ENCODE measurements at regions not wholly inside any gene's neighbourhood (a gene's known extent, or its start where the extent isn't known, plus 50 kb on each side); places are given as distances from the start of the nearest gene placed in this dataset.

- TF ChIP-seq, protein P1, sequence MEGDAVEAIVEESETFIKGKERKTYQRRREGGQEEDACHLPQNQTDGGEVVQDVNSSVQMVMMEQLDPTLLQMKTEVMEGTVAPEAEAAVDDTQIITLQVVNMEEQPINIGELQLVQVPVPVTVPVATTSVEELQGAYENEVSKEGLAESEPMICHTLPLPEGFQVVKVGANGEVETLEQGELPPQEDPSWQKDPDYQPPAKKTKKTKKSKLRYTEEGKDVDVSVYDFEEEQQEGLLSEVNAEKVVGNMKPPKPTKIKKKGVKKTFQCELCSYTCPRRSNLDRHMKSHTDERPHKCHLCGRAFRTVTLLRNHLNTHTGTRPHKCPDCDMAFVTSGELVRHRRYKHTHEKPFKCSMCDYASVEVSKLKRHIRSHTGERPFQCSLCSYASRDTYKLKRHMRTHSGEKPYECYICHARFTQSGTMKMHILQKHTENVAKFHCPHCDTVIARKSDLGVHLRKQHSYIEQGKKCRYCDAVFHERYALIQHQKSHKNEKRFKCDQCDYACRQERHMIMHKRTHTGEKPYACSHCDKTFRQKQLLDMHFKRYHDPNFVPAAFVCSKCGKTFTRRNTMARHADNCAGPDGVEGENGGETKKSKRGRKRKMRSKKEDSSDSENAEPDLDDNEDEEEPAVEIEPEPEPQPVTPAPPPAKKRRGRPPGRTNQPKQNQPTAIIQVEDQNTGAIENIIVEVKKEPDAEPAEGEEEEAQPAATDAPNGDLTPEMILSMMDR (IDR thresholded peaks at IDR 0.05) = no peak
- no peak for TF ChIP-seq POLR2A (IDR thresholded peaks at IDR 0.05)
These were observed 1225.7 kb downstream of the OTOL1 start for GRCh38 chr3:162722337-162722736.

All from body of pancreas (tissue), 4 donors.